ENCODE measurements at regions not wholly inside any gene's neighbourhood (a gene's known extent, or its start where the extent isn't known, plus 50 kb on each side); places are given as distances from the start of the nearest gene placed in this dataset.

DNA sequence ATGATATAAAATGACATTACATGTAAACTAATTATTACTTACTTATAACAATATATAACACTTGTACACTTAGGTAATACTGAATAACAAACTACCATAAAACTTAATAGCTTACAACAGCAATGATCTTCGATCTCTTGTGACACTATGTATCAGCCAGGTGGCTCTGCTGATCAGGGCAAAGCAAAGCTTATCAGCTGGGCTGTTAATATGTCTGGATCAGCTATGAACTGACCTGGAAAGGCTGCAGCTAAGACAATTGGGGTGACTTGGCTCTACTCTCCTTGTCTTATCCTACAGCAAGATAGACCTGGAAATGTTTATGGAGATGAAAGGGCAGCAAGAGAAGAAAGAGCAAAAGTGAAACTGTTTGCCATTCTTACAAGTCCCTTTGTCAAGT, 511.3 kb downstream of the TLR4 start:
- no peak for TF ChIP-seq RARB (CRISPR knock-in tag; IDR thresholded peaks at IDR 0.05)
- TF ChIP-seq CREB5 (CRISPR knock-in tag; IDR thresholded peaks at IDR 0.05; ENCODE audit: low read depth), result no peak
- TF ChIP-seq OSR1 (CRISPR knock-in tag; IDR thresholded peaks at IDR 0.05), result no peak
- TF ChIP-seq SNAI2 (CRISPR knock-in tag; IDR thresholded peaks at IDR 0.05), result no peak
- TF ChIP-seq GLIS3 (CRISPR knock-in tag; IDR thresholded peaks at IDR 0.05), result no peak
- TF ChIP-seq, protein P1, sequence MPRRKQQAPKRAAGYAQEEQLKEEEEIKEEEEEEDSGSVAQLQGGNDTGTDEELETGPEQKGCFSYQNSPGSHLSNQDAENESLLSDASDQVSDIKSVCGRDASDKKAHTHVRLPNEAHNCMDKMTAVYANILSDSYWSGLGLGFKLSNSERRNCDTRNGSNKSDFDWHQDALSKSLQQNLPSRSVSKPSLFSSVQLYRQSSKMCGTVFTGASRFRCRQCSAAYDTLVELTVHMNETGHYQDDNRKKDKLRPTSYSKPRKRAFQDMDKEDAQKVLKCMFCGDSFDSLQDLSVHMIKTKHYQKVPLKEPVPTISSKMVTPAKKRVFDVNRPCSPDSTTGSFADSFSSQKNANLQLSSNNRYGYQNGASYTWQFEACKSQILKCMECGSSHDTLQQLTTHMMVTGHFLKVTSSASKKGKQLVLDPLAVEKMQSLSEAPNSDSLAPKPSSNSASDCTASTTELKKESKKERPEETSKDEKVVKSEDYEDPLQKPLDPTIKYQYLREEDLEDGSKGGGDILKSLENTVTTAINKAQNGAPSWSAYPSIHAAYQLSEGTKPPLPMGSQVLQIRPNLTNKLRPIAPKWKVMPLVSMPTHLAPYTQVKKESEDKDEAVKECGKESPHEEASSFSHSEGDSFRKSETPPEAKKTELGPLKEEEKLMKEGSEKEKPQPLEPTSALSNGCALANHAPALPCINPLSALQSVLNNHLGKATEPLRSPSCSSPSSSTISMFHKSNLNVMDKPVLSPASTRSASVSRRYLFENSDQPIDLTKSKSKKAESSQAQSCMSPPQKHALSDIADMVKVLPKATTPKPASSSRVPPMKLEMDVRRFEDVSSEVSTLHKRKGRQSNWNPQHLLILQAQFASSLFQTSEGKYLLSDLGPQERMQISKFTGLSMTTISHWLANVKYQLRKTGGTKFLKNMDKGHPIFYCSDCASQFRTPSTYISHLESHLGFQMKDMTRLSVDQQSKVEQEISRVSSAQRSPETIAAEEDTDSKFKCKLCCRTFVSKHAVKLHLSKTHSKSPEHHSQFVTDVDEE (CRISPR knock-in tag; IDR thresholded peaks at IDR 0.05), result no peak
- no peak for TF ChIP-seq ZNF70 (CRISPR knock-in tag; IDR thresholded peaks at IDR 0.05)
